SK-N-SH (cell line): ENCODE measurements at regions not wholly inside any gene's neighbourhood (a gene's known extent, or its start where the extent isn't known, plus 50 kb on each side); places are given as distances from the start of the nearest gene placed in this dataset.

Experiments used
- CTCF ChIA-PET: fragments of 300-600, 350-600 bp; formaldehyde crosslinking; extraction: SDS; loops from one replicate; lab custom pipeline; 2021; lab: Yijun Ruan, JAX
- POLR2A ChIA-PET: fragments of 350-600 bp; sonication (Branson Sonifier 250); formaldehyde crosslinking; extraction: SDS; loops from one replicate; lab custom pipeline; 2020; ENCODE audit warnings: antibody characterized with exemption, inconsistent platforms; lab: Yijun Ruan, JAX
- DNase-seq: peaks from one replicate; pipeline ENCODE4 v3.0.0; 2012
- H2AFZ ChIP-seq: fragments of 200-600 bp; sonication (generic); 2 replicates; pipeline ENCODE4 v1.8.1; 2016; ENCODE audit warnings: antibody characterized with exemption, mild to moderate bottlenecking, low read depth
- H3F3A ChIP-seq: fragments of 200-600 bp; sonication (generic); replicated peaks from 2 replicates; pipeline ENCODE3; 2016; ENCODE audit warnings: antibody characterized with exemption, mild to moderate bottlenecking; ENCODE audit not compliant: insufficient read depth
- H3K27ac ChIP-seq, 2 experiments: fragments of 200-500 bp in 1 of 2; fragments of 200-600 bp in 1 of 2; sonication (Bioruptor generic) in 1 of 2; sonication (generic), shearing (Covaris generic) in 1 of 2; 2 replicates each; pipeline versions ENCODE4 v1.5.1 to v1.6.1; 2014 to 2016; ENCODE audit warnings: low read depth in 2 of 2, inconsistent platforms in 1 of 2, low read length in 1 of 2, mild to moderate bottlenecking in 1 of 2, mixed read lengths in 1 of 2
- H3K27me3 ChIP-seq: fragments of 200-600 bp; sonication (generic), shearing (Covaris generic); 2 replicates; pipeline ENCODE4 v1.6.1; 2016; ENCODE audit warnings: mixed run types; ENCODE audit not compliant: insufficient read depth
- H3K36me3 ChIP-seq, 2 experiments: fragments of 200-500 bp in 1 of 2; fragments of 200-600 bp in 1 of 2; sonication (Bioruptor generic) in 1 of 2; sonication (generic) in 1 of 2; replicated peaks in 1 of 2; 2 replicates each; pipeline versions ENCODE3 to v1.5.1; 2014 to 2016; ENCODE audit warnings: low read length in 1 of 2, mild to moderate bottlenecking in 1 of 2; ENCODE audit not compliant: insufficient read depth in 2 of 2, control insufficient read depth in 1 of 2
- H3K4me1 ChIP-seq, 2 experiments: fragments of 200-500 bp in 1 of 2; fragments of 200-600 bp in 1 of 2; sonication (Bioruptor generic) in 1 of 2; sonication (generic), shearing (Covaris generic) in 1 of 2; 2 replicates each; pipeline versions ENCODE4 v1.5.1 to v1.6.1; 2014 to 2016; ENCODE audit warnings: low read depth in 1 of 2, low read length in 1 of 2, mixed run types in 1 of 2; ENCODE audit not compliant: insufficient read depth in 2 of 2, control insufficient read depth in 1 of 2
- H3K4me2 ChIP-seq: fragments of 200-600 bp; sonication (generic), shearing (Covaris generic); 2 replicates; pipeline ENCODE4 v1.6.1; 2017; ENCODE audit warnings: mixed run types
- H3K4me3 ChIP-seq, 2 experiments: fragments of 200-500 bp in 1 of 2; fragments of 200-600 bp in 1 of 2; sonication (Bioruptor generic) in 1 of 2; sonication (generic), shearing (Covaris generic) in 1 of 2; 2 replicates each; pipeline versions ENCODE4 v1.5.1 to v1.8.1; 2014 to 2016; ENCODE audit warnings: low read depth in 2 of 2, inconsistent platforms in 1 of 2, low read length in 1 of 2, mild to moderate bottlenecking in 1 of 2, mixed read lengths in 1 of 2, moderate library complexity in 1 of 2
- H3K79me2 ChIP-seq: fragments of 200-600 bp; sonication (generic); 2 replicates; pipeline ENCODE4 v1.8.1; 2017; ENCODE audit warnings: mild to moderate bottlenecking; ENCODE audit not compliant: insufficient read depth
- H3K9ac ChIP-seq: fragments of 200-600 bp; sonication (generic); 2 replicates; pipeline ENCODE4 v1.6.1; 2017; ENCODE audit warnings: mixed run types
- H3K9me2 ChIP-seq: fragments of 200-600 bp; sonication (generic); 2 replicates; pipeline ENCODE4 v1.6.1; 2017; ENCODE audit warnings: mixed run types
- H3K9me3 ChIP-seq: fragments of 200-600 bp; sonication (generic); 2 replicates; pipeline ENCODE4 v1.6.1; 2017; ENCODE audit warnings: mixed run types, mild to moderate bottlenecking, moderate library complexity
- H4K20me1 ChIP-seq: fragments of 200-600 bp; sonication (generic); 2 replicates; pipeline ENCODE4 v1.6.1; 2017; ENCODE audit warnings: mild to moderate bottlenecking, mixed run types; ENCODE audit not compliant: insufficient read depth
- CHD2 ChIP-seq: fragments of 150-350 bp; IDR thresholded peaks from 2 replicates; pipeline ENCODE4 v1.6.1; 2018; ENCODE audit warnings: low read length; ENCODE audit not compliant: partially characterized antibody
- CTCF ChIP-seq: fragments of 200-600 bp; sonication (generic); IDR thresholded peaks from 2 replicates; pipeline ENCODE4 v1.6.1; 2017; ENCODE audit warnings: antibody characterized with exemption, mild to moderate bottlenecking, moderate library complexity
- EZH2phosphoT487 ChIP-seq: fragments of 200-600 bp; sonication (generic); IDR thresholded peaks from 2 replicates; pipeline ENCODE4 v1.6.1; 2017; ENCODE audit warnings: low read depth, mixed run types, mild to moderate bottlenecking, antibody characterized with exemption, moderate library complexity, borderline replicate concordance
- FOSL2 ChIP-seq: IDR thresholded peaks from 2 replicates; pipeline ENCODE4 v1.4.0; 2012; ENCODE audit warnings: low read depth, mild to moderate bottlenecking, moderate library complexity, borderline replicate concordance
- FOXM1 ChIP-seq: IDR thresholded peaks from 2 replicates; pipeline ENCODE4 v1.4.0; 2012; ENCODE audit warnings: low read depth, mild to moderate bottlenecking
- IRF3 ChIP-seq: fragments of 150-350 bp; IDR thresholded peaks from 2 replicates; pipeline ENCODE4 v1.6.1; 2016; ENCODE audit warnings: mild to moderate bottlenecking, low read depth, low read length
- JUND ChIP-seq: IDR thresholded peaks from 2 replicates; pipeline ENCODE4 v1.4.0; 2012
- MAX ChIP-seq: IDR thresholded peaks from 2 replicates; pipeline ENCODE4 v1.4.0; 2012; ENCODE audit warnings: low read depth
- MXI1 ChIP-seq: IDR thresholded peaks from 2 replicates; pipeline ENCODE4 v1.6.1; 2012; ENCODE audit warnings: mild to moderate bottlenecking, low read depth, low read length, improper control_type of control experiment
- PBX3 ChIP-seq: IDR thresholded peaks from 2 replicates; pipeline ENCODE4; 2012
- RAD21 ChIP-seq: IDR thresholded peaks from 2 replicates; pipeline ENCODE4 v1.6.1; 2012; ENCODE audit warnings: mild to moderate bottlenecking, low read length
- RCOR1 ChIP-seq: fragments of 150-350 bp; IDR thresholded peaks from 2 replicates; pipeline ENCODE4 v1.6.1; 2017; ENCODE audit warnings: antibody characterized with exemption, low read length
- RFX5 ChIP-seq: IDR thresholded peaks from 2 replicates; pipeline ENCODE4 v1.6.1; 2012; ENCODE audit warnings: mild to moderate bottlenecking, improper control_type of control experiment, low read length
- TAF1 ChIP-seq: IDR thresholded peaks from 2 replicates; pipeline ENCODE4 v1.6.1; 2012; ENCODE audit warnings: low read depth, mild to moderate bottlenecking, low read length, moderate library complexity, borderline replicate concordance
- TCF12 ChIP-seq: IDR thresholded peaks from 2 replicates; pipeline ENCODE4 v1.4.0; 2012
- USF1 ChIP-seq: IDR thresholded peaks from 2 replicates; pipeline ENCODE4 v1.4.0; 2012; ENCODE audit warnings: low read depth, borderline replicate concordance
- USF2 ChIP-seq: fragments of 150-350 bp; IDR thresholded peaks from 2 replicates; pipeline ENCODE4 v1.6.1; 2017; ENCODE audit warnings: antibody characterized with exemption, low read length, low read depth, borderline replicate concordance
- YY1 ChIP-seq: IDR thresholded peaks from 2 replicates; pipeline ENCODE4 v1.4.0; 2012; ENCODE audit warnings: low read depth, mild to moderate bottlenecking
- ZBTB33 ChIP-seq: IDR thresholded peaks from 2 replicates; pipeline ENCODE4 v1.4.0; 2012; ENCODE audit warnings: low read depth, borderline replicate concordance
- WGBS: methylation state at CpG from one replicate; pipeline ENCODE4 v1.1.6; 2017; ENCODE audit warnings: low lambda C conversion rate; 5-methylcytosine and 5-hydroxymethylcytosine counted together

GRCh38 chr1:101310506-101310905 lies 73.7 kb downstream of the S1PR1 start:
- no peaks in the 10 kb centered on the region for H3K9me3 ChIP-seq
- WGBS, result 16% methylated on average over 2 of the region's 2 CpGs
- H3K4me2 ChIP-seq, result no peak overlapping the region
- ChIA-PET CTCF (interaction anchor here (1.0 to 3.5 kb wide), 10 partner anchors 11 to 369 kb away, joined by 3 to 34 read pairs (median 11); no protein-coding TSS in a partner anchor), POLR2A (no interaction called here)
- H3K9ac ChIP-seq, result no peak overlapping the region
- no peaks in the 10 kb centered on the region for H3K9me2 ChIP-seq
- TF ChIP-seq CTCF, result no peak
- TF ChIP-seq MXI1, result no peak
- no peak for TF ChIP-seq TAF1
- TF ChIP-seq IRF3, result no peak
- TF ChIP-seq TCF12, result no peak
- no peak for TF ChIP-seq USF2
- no peak for TF ChIP-seq ZBTB33
- TF ChIP-seq FOXM1, result no peak
- TF ChIP-seq RAD21, result no peak
- TF ChIP-seq CHD2, result no peak
- TF ChIP-seq USF1, result no peak
- no peak for TF ChIP-seq EZH2phosphoT487
- TF ChIP-seq FOSL2, result no peak
- no peak for TF ChIP-seq PBX3
- TF ChIP-seq RCOR1, result no peak
- no peak for TF ChIP-seq JUND
- no peak for TF ChIP-seq RFX5
- no peak for TF ChIP-seq MAX
- no peak for TF ChIP-seq YY1
- no peak for DNase-seq
- no peaks in the 10 kb centered on the region for H4K20me1 ChIP-seq
- no peak overlapping the region for H3K4me3 ChIP-seq
- no peaks in the 10 kb centered on the region for H3K36me3 ChIP-seq
- no peaks in the 10 kb centered on the region for H3F3A ChIP-seq
- no peaks in the 10 kb centered on the region; a peak in 1 of 4 replicates for H3K4me1 ChIP-seq
- no peaks in the 10 kb centered on the region; the same call in 1 of the 2 replicates for H3K27me3 ChIP-seq
- H3K27ac ChIP-seq, result peak overlapping the region in 1 of 2 experiments; percentile 25; a peak in 1 of 4 replicates
- H3K79me2 ChIP-seq, result no peaks in the 10 kb centered on the region
- H2AFZ ChIP-seq, result no peak overlapping the region
